IMR-90 (cell line): ENCODE measurements at regions not wholly inside any gene's neighbourhood (a gene's known extent, or its start where the extent isn't known, plus 50 kb on each side); places are given as distances from the start of the nearest gene placed in this dataset.

Experiments
- ATAC-seq: fragments of 200-7000 bp; cut with Tn5 transposase; 2 replicates; pipeline ENCODE4 v1.9.1; 2020; ENCODE audit warnings: low read depth, mild to moderate bottlenecking, moderate library complexity
- BruUV-seq: library from RNA; stranded (reverse); fragments of 400-500 nt; replicated peaks from 2 replicates; lab custom pipeline; 2021; lab: Mats Ljungman, UMichigan
- CTCF ChIA-PET: fragments of 300-600 bp; formaldehyde crosslinking; extraction: SDS; loops from one replicate; lab custom pipeline; 2021; ENCODE audit warnings: antibody characterized with exemption; lab: Yijun Ruan, JAX
- POLR2A ChIA-PET: fragments of 300-600 bp; sonication (Branson Sonifier 250); formaldehyde crosslinking; loops from one replicate; lab custom pipeline; 2022; ENCODE audit warnings: antibody characterized with exemption; ENCODE audit not compliant: unreplicated experiment; lab: Charles Lee
- DNase-seq: peaks from one replicate; pipeline ENCODE4 v3.0.0; 2013
- H2AFZ ChIP-seq: replicated peaks from 2 replicates; pipeline ENCODE3; 2013; ENCODE audit warnings: low read length, mild to moderate bottlenecking; ENCODE audit not compliant: poor library complexity
- H2AK5ac ChIP-seq: 2 replicates; pipeline ENCODE4 v1.6.1; 2013; ENCODE audit warnings: low read depth, low read length, inconsistent platforms
- H2AK9ac ChIP-seq: replicated peaks from 2 replicates; pipeline ENCODE3; 2013; ENCODE audit warnings: mild to moderate bottlenecking, low read depth, low read length, moderate library complexity; ENCODE audit not compliant: poor library complexity
- H2BK120ac ChIP-seq: 2 replicates; pipeline ENCODE4 v1.6.1; 2013; ENCODE audit warnings: low read depth, low read length, inconsistent platforms
- H2BK15ac ChIP-seq: 3 replicates; pipeline ENCODE4 v1.6.1; 2013; ENCODE audit warnings: low read depth, low read length, inconsistent platforms
- H2BK20ac ChIP-seq: 2 replicates; pipeline ENCODE4 v1.6.1; 2013; ENCODE audit warnings: low read depth, mild to moderate bottlenecking, inconsistent platforms, low read length, moderate library complexity
- H2BK5ac ChIP-seq: 2 replicates; pipeline ENCODE4 v1.6.1; 2013; ENCODE audit warnings: mild to moderate bottlenecking, low read depth, low read length, inconsistent platforms; ENCODE audit not compliant: poor library complexity, severe bottlenecking
- H3K14ac ChIP-seq: replicated peaks from 2 replicates; pipeline ENCODE4 v1.6.1; 2013; ENCODE audit warnings: low read depth, low read length, inconsistent platforms
- H3K18ac ChIP-seq: 2 replicates; pipeline ENCODE4 v1.6.1; 2013; ENCODE audit warnings: low read depth, low read length, control low read depth
- H3K23ac ChIP-seq: 2 replicates; pipeline ENCODE4 v1.6.1; 2013; ENCODE audit warnings: low read depth, low read length, inconsistent platforms
- H3K27ac ChIP-seq: 2 replicates; pipeline ENCODE4 v1.5.1; 2013; ENCODE audit warnings: mild to moderate bottlenecking, control low read depth, low read length; ENCODE audit not compliant: insufficient read depth
- H3K27me3 ChIP-seq: 2 replicates; pipeline ENCODE4 v1.6.1; 2013; ENCODE audit warnings: low read length; ENCODE audit not compliant: control insufficient read depth, insufficient read depth
- H3K36me3 ChIP-seq: 2 replicates; pipeline ENCODE4 v1.6.1; 2013; ENCODE audit warnings: low read length, mixed read lengths; ENCODE audit not compliant: control insufficient read depth, insufficient read depth
- H3K4ac ChIP-seq: 2 replicates; pipeline ENCODE4 v1.6.1; 2013; ENCODE audit warnings: low read depth, low read length, inconsistent platforms
- H3K4me1 ChIP-seq: 2 replicates; pipeline ENCODE4 v1.6.1; 2013; ENCODE audit warnings: low read length, mixed read lengths; ENCODE audit not compliant: control insufficient read depth, insufficient read depth
- H3K4me2 ChIP-seq: 2 replicates; pipeline ENCODE4 v1.6.1; 2013; ENCODE audit warnings: low read depth, mild to moderate bottlenecking, control low read depth, low read length, moderate library complexity
- H3K4me3 ChIP-seq: 2 replicates; pipeline ENCODE4 v1.5.1; 2013; ENCODE audit warnings: low read depth, mild to moderate bottlenecking, control low read depth, low read length, moderate library complexity; ENCODE audit not compliant: insufficient read depth
- H3K56ac ChIP-seq: 2 replicates; pipeline ENCODE4 v1.6.1; 2013; ENCODE audit warnings: low read length, inconsistent platforms; ENCODE audit not compliant: insufficient read depth; ENCODE audit errors: extremely low read depth
- H3K79me1 ChIP-seq, 2 experiments: 2 replicates each; pipeline ENCODE4 v1.6.1; 2013; ENCODE audit warnings: low read length in 2 of 2, inconsistent platforms in 1 of 2, low read depth in 1 of 2
- H3K9ac ChIP-seq: 2 replicates; pipeline ENCODE4 v1.6.1; 2013; ENCODE audit warnings: low read depth, low read length, control low read depth
- H3K9me1 ChIP-seq: 2 replicates; pipeline ENCODE4 v1.6.1; 2013; ENCODE audit warnings: low read length, inconsistent platforms; ENCODE audit not compliant: insufficient read depth
- H3K9me3 ChIP-seq: 2 replicates; pipeline ENCODE4 v1.6.1; 2013; ENCODE audit warnings: low read length; ENCODE audit not compliant: control insufficient read depth, insufficient read depth
- H4K20me1 ChIP-seq: 2 replicates; pipeline ENCODE4 v1.6.1; 2013; ENCODE audit warnings: low read length, inconsistent platforms; ENCODE audit not compliant: insufficient read depth
- H4K5ac ChIP-seq: 2 replicates; pipeline ENCODE4 v1.6.1; 2013; ENCODE audit warnings: mild to moderate bottlenecking, low read depth, low read length, control low read depth
- H4K8ac ChIP-seq, 2 experiments: 2 replicates each; pipeline ENCODE4 v1.6.1; 2013; ENCODE audit warnings: low read depth in 2 of 2, low read length in 2 of 2, control low read depth in 1 of 2, inconsistent platforms in 1 of 2
- H4K91ac ChIP-seq: 2 replicates; pipeline ENCODE4 v1.6.1; 2013; ENCODE audit warnings: low read depth, low read length, inconsistent platforms; ENCODE audit not compliant: insufficient read depth
- BHLHE40 ChIP-seq: fragments of 150-350 bp; IDR thresholded peaks from 2 replicates; pipeline ENCODE4 v1.6.1; 2016; ENCODE audit warnings: mild to moderate bottlenecking, low read depth, low read length
- CEBPB ChIP-seq: IDR thresholded peaks from 2 replicates; pipeline ENCODE4 v1.6.1; 2012; ENCODE audit warnings: low read depth, low read length, improper control_type of control experiment
- MAFK ChIP-seq: IDR thresholded peaks from 2 replicates; pipeline ENCODE4 v1.6.1; 2012; ENCODE audit warnings: low read depth, low read length, improper control_type of control experiment
- MXI1 ChIP-seq: IDR thresholded peaks from 2 replicates; pipeline ENCODE4 v1.6.1; 2012; ENCODE audit warnings: low read depth, mild to moderate bottlenecking, low read length, moderate library complexity, borderline replicate concordance
- POLR2A ChIP-seq: IDR thresholded peaks from 2 replicates; pipeline ENCODE4 v1.6.1; 2012; ENCODE audit warnings: mild to moderate bottlenecking, low read depth, low read length
- RAD21 ChIP-seq: IDR thresholded peaks from 2 replicates; pipeline ENCODE4 v1.6.1; 2012; ENCODE audit warnings: low read length, improper control_type of control experiment
- RCOR1 ChIP-seq: IDR thresholded peaks from 2 replicates; pipeline ENCODE4 v1.6.1; 2012; ENCODE audit warnings: mild to moderate bottlenecking, low read length, improper control_type of control experiment; ENCODE audit not compliant: insufficient replicate concordance
- SMC3 ChIP-seq: fragments of 150-350 bp; IDR thresholded peaks from 2 replicates; pipeline ENCODE4 v1.6.1; 2016; ENCODE audit warnings: low read depth, mild to moderate bottlenecking, antibody characterized with exemption, low read length, moderate library complexity
- USF2 ChIP-seq: fragments of 150-350 bp; IDR thresholded peaks from 2 replicates; pipeline ENCODE4 v1.6.1; 2017; ENCODE audit warnings: mild to moderate bottlenecking, antibody characterized with exemption, low read length, low read depth
- WGBS, 2 experiments: methylation state at CpG; one replicate each; pipeline versions ENCODE4 v1.1.5 to v1.1.7; 2013; ENCODE audit warnings: missing lambda C conversion rate in 2 of 2; ENCODE audit not compliant: insufficient read length in 1 of 2; ENCODE audit errors: extremely low coverage in 2 of 2; 5-methylcytosine and 5-hydroxymethylcytosine counted together
- dilution Hi-C: fragments of 300-500 bp; cut with HindIII; formaldehyde crosslinking; loops from one replicate; pipeline ENCODE4 v1.14.3; 2018; ENCODE audit warnings: low sequenced_read_pairs; ENCODE audit not compliant: unreplicated experiment
- in situ Hi-C: fragments of 300-500 bp; cut with MboI; formaldehyde crosslinking; loops from 3 replicates; pipeline ENCODE4 v1.14.3; 2019; ENCODE audit warnings: low sequenced_read_pairs, inconsistent platforms, mixed read lengths
- intact Hi-C: fragments of 100-400 bp; cut with micrococcal nuclease; formaldehyde crosslinking; loops from 2 replicates; pipeline ENCODE4 v1.10.0; 2022
- TF ChIP-seq, protein P1 (sequence below): fragments of 150-350 bp; IDR thresholded peaks from 2 replicates; pipeline ENCODE4 v1.6.1; 2016; ENCODE audit warnings: low read depth, mild to moderate bottlenecking, low read length, moderate library complexity, borderline replicate concordance
- TF ChIP-seq, protein P2 (sequence below): conservative IDR thresholded peaks from 2 replicates; pipeline ENCODE4 v1.5.1; 2012; ENCODE audit warnings: mild to moderate bottlenecking, low read depth, low read length, improper control_type of control experiment

- H3K23ac ChIP-seq, result no peak overlapping the region
- H2BK20ac ChIP-seq, result no peak overlapping the region
- no peak overlapping the region for H2BK5ac ChIP-seq
- POLR2A ChIA-PET, result no interaction called here
- no peak overlapping the region for H3K4me2 ChIP-seq
- no peaks in the 10 kb centered on the region for H3K36me3 ChIP-seq
- dilution Hi-C loops (no loop called here), in situ Hi-C loops (loop anchor here (25.0 kb wide), 1 partner anchor 108 kb away; no protein-coding TSS in a partner anchor), intact Hi-C loops (no loop called here)
- no peaks in the 10 kb centered on the region for H3K27me3 ChIP-seq
- H3K79me1 ChIP-seq, result no peaks in the 10 kb centered on the region
- CTCF ChIA-PET, result no interaction called here
- no peak for DNase-seq
- H3K9me1 ChIP-seq, result no peaks in the 10 kb centered on the region
- no peak overlapping the region for H2AK5ac ChIP-seq
- no peak overlapping the region for H3K4ac ChIP-seq
- no TSS peak for BruUV-seq
- no peak overlapping the region for H2BK120ac ChIP-seq
- H3K18ac ChIP-seq, result no peak overlapping the region
- H4K5ac ChIP-seq, result no peak overlapping the region
- ATAC-seq, result no peak
- H3K27ac ChIP-seq, result no peak overlapping the region
- no peak overlapping the region for H2AK9ac ChIP-seq
- H3K14ac ChIP-seq, result no peak overlapping the region
- H3K56ac ChIP-seq, result no peak overlapping the region
- no peak overlapping the region for H3K4me3 ChIP-seq
- no peak overlapping the region for H4K91ac ChIP-seq
- H2BK15ac ChIP-seq, result no peak overlapping the region
- no peaks in the 10 kb centered on the region for H3K4me1 ChIP-seq
- no peak for TF ChIP-seq RCOR1
- no peak for TF ChIP-seq RAD21
- TF ChIP-seq SMC3, result no peak
- TF ChIP-seq, protein P1, sequence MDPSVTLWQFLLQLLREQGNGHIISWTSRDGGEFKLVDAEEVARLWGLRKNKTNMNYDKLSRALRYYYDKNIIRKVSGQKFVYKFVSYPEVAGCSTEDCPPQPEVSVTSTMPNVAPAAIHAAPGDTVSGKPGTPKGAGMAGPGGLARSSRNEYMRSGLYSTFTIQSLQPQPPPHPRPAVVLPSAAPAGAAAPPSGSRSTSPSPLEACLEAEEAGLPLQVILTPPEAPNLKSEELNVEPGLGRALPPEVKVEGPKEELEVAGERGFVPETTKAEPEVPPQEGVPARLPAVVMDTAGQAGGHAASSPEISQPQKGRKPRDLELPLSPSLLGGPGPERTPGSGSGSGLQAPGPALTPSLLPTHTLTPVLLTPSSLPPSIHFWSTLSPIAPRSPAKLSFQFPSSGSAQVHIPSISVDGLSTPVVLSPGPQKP, result no peak
- TF ChIP-seq, protein P2, sequence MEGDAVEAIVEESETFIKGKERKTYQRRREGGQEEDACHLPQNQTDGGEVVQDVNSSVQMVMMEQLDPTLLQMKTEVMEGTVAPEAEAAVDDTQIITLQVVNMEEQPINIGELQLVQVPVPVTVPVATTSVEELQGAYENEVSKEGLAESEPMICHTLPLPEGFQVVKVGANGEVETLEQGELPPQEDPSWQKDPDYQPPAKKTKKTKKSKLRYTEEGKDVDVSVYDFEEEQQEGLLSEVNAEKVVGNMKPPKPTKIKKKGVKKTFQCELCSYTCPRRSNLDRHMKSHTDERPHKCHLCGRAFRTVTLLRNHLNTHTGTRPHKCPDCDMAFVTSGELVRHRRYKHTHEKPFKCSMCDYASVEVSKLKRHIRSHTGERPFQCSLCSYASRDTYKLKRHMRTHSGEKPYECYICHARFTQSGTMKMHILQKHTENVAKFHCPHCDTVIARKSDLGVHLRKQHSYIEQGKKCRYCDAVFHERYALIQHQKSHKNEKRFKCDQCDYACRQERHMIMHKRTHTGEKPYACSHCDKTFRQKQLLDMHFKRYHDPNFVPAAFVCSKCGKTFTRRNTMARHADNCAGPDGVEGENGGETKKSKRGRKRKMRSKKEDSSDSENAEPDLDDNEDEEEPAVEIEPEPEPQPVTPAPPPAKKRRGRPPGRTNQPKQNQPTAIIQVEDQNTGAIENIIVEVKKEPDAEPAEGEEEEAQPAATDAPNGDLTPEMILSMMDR, result no peak
- no peak for TF ChIP-seq USF2
- TF ChIP-seq POLR2A, result no peak
- TF ChIP-seq BHLHE40, result no peak
- no peak for TF ChIP-seq MXI1
- no peak for TF ChIP-seq MAFK
- no peak for TF ChIP-seq CEBPB
- H4K8ac ChIP-seq, result no peak overlapping the region
- no peaks in the 10 kb centered on the region for H4K20me1 ChIP-seq
- WGBS, 2 experiments, result 21% methylated on average over 2 of the region's 3 CpGs; no CpG with 5 or more reads in 1 of the 2 experiments
- no peak overlapping the region for H2AFZ ChIP-seq
- H3K9ac ChIP-seq, result no peak overlapping the region
- H3K9me3 ChIP-seq, result no peaks in the 10 kb centered on the region; the same call in 1 of the 2 replicates
Measured at GRCh38 chr16:26795184-26795583, 271.5 kb upstream of the C16orf82 start.
